ENCODE measurements at regions not wholly inside any gene's neighbourhood (a gene's known extent, or its start where the extent isn't known, plus 50 kb on each side); places are given as distances from the start of the nearest gene placed in this dataset.

DNA sequence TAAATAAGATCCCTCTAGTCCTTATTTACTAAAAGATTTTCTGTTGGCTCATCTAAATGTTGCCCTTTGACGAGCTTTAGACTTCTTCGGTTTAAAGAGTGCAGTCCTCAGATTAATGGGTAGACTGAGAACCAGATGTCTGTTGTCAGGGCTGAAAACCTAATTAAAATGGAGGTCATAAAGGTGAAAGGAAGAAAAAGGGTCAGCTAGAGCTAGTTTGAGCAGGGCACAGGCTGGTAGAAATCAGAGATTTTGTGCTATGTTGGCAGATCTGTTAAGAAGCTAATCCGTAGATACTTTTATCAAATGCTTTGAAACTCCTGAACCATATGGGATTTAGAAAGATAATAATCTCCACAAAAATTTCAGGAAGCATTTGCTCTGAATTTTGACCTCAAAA, 959.0 kb downstream of the PLA2G4A start:
- TF ChIP-seq, protein P1, sequence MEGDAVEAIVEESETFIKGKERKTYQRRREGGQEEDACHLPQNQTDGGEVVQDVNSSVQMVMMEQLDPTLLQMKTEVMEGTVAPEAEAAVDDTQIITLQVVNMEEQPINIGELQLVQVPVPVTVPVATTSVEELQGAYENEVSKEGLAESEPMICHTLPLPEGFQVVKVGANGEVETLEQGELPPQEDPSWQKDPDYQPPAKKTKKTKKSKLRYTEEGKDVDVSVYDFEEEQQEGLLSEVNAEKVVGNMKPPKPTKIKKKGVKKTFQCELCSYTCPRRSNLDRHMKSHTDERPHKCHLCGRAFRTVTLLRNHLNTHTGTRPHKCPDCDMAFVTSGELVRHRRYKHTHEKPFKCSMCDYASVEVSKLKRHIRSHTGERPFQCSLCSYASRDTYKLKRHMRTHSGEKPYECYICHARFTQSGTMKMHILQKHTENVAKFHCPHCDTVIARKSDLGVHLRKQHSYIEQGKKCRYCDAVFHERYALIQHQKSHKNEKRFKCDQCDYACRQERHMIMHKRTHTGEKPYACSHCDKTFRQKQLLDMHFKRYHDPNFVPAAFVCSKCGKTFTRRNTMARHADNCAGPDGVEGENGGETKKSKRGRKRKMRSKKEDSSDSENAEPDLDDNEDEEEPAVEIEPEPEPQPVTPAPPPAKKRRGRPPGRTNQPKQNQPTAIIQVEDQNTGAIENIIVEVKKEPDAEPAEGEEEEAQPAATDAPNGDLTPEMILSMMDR (IDR thresholded peaks at IDR 0.05) = no peak
- Mint-ChIP-seq H3K4me1 (ENCODE audit: low read depth) (no peaks in the 10 kb centered on the region), H3K4me3 (ENCODE audit: unreplicated experiment) (no peak overlapping the region), H3K27ac (ENCODE audit: unreplicated experiment) (no peak overlapping the region), H3K27me3 (ENCODE audit: low read depth) (peaks cover 2% of the 10 kb centered on the region), H3K36me3 (ENCODE audit: low read depth) (peaks cover 1% of the 10 kb centered on the region), H3K9me3 (ENCODE audit: low read depth) (peaks cover 2% of the 10 kb centered on the region)
- DNase-seq (ENCODE audit: low spot score) = no peak

DNA sequence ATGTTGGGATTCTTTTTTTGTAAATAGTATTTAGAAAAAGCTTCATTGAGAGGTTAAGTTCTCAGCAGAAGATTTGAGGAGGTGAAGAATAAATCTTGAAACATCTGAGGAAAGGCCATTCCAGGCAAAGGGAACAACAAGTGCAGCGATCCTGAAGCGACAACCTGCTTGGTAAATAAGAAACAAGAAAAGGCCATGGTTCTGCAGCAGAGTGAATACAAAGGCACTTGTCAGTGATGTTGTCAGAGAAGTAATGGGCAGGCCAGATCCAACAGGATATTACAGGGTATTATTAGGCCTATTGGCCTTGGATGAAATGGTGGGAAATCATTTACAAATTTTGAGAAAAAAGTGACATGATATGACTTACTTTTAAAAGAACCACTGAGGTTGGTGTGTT, 960.0 kb downstream of the PLA2G4A start:
- TF ChIP-seq, protein P1 (IDR thresholded peaks at IDR 0.05) = no peak
- peaks cover 2% of the 10 kb centered on the region for H3K27me3 Mint-ChIP-seq (ENCODE audit: low read depth)
- H3K4me1 Mint-ChIP-seq (ENCODE audit: low read depth) = no peaks in the 10 kb centered on the region
- no peak for DNase-seq (ENCODE audit: low spot score)
- H3K27ac Mint-ChIP-seq (ENCODE audit: unreplicated experiment) = no peak overlapping the region
- peaks cover 1% of the 10 kb centered on the region for H3K36me3 Mint-ChIP-seq (ENCODE audit: low read depth)
- no peak overlapping the region for H3K4me3 Mint-ChIP-seq (ENCODE audit: unreplicated experiment)
- peaks cover 6% of the 10 kb centered on the region for H3K9me3 Mint-ChIP-seq (ENCODE audit: low read depth)

DNA sequence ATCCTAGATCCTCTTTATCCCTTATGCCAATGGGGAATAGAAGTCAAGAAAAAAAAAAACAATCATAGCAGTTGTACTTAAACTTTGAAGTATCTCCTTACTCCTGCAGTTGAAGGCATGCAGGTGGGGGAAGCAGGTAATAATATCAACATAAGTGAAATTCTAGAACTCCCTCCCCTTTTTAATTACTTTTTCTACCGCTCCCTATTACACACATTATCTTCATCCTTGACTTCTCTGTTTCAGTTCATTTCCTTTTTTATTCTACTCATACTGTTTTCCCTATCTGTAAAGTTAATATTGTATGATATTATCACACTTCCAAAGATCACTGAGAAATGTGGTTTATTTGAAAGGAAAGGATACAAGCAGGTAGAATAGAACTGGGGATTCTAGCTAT, 962.0 kb downstream of the PLA2G4A start:
- peaks cover 1% of the 10 kb centered on the region for H3K36me3 Mint-ChIP-seq (ENCODE audit: low read depth)
- no peak overlapping the region for H3K4me3 Mint-ChIP-seq (ENCODE audit: unreplicated experiment)
- H3K27ac Mint-ChIP-seq (ENCODE audit: unreplicated experiment) = no peak overlapping the region
- H3K27me3 Mint-ChIP-seq (ENCODE audit: low read depth) = peaks cover 2% of the 10 kb centered on the region
- TF ChIP-seq, protein P1 (IDR thresholded peaks at IDR 0.05) = no peak
- no peaks in the 10 kb centered on the region for H3K4me1 Mint-ChIP-seq (ENCODE audit: low read depth)
- DNase-seq (ENCODE audit: low spot score) = no peak
- peaks cover 6% of the 10 kb centered on the region for H3K9me3 Mint-ChIP-seq (ENCODE audit: low read depth)

DNA sequence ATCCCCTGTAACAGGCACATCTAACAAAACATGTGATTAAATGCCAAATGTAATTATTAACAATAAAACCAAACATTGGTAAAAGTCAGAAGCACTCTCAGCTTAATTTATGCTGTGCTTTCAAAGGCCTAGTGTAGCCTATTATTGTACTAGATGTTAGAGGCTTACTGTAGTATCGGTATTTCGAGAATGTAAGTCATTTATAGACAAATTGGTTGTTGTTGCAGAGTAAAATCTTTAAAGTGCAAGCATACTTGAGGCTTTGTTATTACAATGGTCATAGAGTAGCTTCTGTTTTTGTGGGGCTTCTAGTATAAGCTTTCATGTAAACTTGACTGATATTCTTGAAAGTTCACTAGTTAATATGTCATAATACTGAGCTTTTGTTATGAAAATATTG, 965.8 kb downstream of the PLA2G4A start:
- Mint-ChIP-seq H3K27me3 (ENCODE audit: low read depth) (peaks cover 2% of the 10 kb centered on the region), H3K36me3 (ENCODE audit: low read depth) (peaks cover 1% of the 10 kb centered on the region), H3K4me3 (ENCODE audit: unreplicated experiment) (no peak overlapping the region), H3K9me3 (ENCODE audit: low read depth) (peaks cover 6% of the 10 kb centered on the region), H3K27ac (ENCODE audit: unreplicated experiment) (no peak overlapping the region), H3K4me1 (ENCODE audit: low read depth) (no peaks in the 10 kb centered on the region)
- TF ChIP-seq, protein P1 (IDR thresholded peaks at IDR 0.05) = no peak
- DNase-seq (ENCODE audit: low spot score) = no peak

DNA sequence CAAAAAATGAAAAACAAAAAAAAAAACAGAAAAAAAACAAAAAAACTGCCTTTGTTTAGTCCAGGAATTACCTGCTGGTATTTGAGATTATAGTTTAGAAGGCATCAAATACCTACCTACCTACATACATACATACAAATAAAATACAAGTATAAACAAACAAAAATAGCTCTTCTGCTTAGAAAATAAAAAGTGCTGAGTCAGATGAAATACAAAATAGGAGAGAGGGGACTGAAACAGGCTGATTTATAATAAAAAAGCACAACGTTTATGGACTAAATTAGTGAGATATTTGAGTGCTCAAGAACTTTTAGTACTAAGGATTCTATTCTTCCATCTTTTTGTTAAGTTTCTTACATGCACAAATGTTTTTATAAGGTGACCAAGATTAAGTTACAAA, 980.8 kb downstream of the PLA2G4A start:
- TF ChIP-seq, protein P1 (IDR thresholded peaks at IDR 0.05) = no peak
- no peaks in the 10 kb centered on the region for H3K4me1 Mint-ChIP-seq (ENCODE audit: low read depth)
- H3K27me3 Mint-ChIP-seq (ENCODE audit: low read depth) = no peaks in the 10 kb centered on the region
- DNase-seq (ENCODE audit: low spot score) = no peak
- H3K36me3 Mint-ChIP-seq (ENCODE audit: low read depth) = no peaks in the 10 kb centered on the region
- H3K27ac Mint-ChIP-seq (ENCODE audit: unreplicated experiment) = no peak overlapping the region
- no peak overlapping the region for H3K4me3 Mint-ChIP-seq (ENCODE audit: unreplicated experiment)
- peaks cover 7% of the 10 kb centered on the region for H3K9me3 Mint-ChIP-seq (ENCODE audit: low read depth)

Data from chondrocyte (in vitro differentiated cells).